NCI-H128 (cell line): ENCODE measurements at regions not wholly inside any gene's neighbourhood (a gene's known extent, or its start where the extent isn't known, plus 50 kb on each side); places are given as distances from the start of the nearest gene placed in this dataset.
"Not testable (repeated sequence)": the region's sequence is repeated elsewhere in the genome, so short reads cannot be mapped to it uniquely, and the experiment has no call there.

Experiments
- DNase-seq: peaks from one replicate; lab custom pipeline; 2025; ENCODE audit not compliant: unreplicated experiment; lab: John Stamatoyannopoulos, UW

DNA sequence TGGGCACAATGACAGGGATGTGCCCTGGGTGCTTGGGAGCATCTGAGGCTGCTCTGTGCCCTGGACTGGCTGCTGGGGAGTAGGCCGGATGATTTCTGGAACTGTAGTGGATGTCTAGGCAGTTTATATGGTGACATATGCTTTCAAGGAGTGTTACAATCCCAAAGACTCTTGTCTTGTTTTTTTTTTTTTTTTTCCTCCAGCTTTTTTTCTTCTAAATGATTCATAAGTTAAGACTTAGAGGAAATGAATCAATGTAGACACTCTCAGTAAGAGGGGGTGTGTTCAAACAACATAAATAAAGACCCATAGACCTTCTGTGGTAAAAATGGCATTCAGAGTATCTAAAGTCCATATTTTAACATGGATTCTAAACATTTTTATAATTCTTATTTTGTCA is 706.1 kb upstream of the GOLIM4 start:
- no peak for DNase-seq

DNA sequence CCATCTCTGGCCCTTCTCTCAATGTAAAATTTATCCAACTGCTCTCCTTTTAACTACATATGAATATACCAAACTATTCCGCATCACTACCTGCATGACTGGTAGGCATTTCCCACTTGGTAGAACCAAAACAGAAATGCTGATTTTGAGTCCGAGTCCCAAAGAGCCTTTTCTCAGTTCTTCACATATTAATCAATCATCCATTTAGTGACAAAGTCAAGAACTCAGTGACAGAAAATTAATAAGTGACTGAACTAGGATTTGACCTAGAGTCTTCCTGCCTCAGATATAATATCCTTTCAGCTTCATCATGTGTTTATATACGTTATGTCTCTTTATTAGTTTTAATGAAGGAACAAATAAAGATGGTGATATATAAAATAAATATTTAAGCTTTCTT is 700.6 kb upstream of the GOLIM4 start:
- DNase-seq = no peak

DNA sequence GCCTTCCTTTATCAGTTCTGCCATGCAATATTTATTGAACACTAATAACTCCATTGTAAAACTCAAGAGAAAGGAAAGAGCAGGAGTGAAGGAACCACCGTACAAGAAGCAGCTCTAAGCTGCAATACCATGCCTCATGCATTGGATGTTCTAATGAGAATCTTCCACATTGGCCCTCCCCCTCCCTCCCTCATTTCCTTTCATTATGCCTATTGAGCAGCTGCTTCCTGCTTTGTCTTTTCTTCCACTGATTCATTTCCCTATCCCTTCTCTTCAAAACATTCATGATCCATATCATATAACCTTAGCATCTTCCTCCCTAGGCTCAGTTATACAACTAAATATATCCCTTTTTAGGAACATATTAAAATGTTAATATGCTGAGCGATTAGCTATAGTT is 698.7 kb upstream of the GOLIM4 start:
- no peak for DNase-seq

DNA sequence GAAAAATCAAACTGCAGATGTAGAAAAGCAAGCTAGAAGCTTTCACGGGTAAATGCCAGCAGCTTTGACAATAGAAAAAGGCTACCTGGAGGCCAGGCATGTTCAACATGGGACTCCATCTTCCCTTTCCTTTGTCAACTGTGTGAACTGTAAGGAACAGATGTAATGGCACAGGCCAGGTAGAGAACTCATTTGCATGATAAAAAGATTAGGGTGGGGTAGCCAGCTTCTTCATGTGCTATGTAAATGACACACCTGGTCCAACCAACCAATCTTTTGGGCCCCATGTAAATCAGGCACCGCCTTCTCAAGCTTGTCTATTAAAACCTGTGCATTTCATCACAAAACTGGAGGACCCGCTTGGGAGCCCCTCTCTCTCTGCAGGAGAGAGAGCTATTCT is 686.5 kb upstream of the GOLIM4 start:
- DNase-seq = no peak

DNA sequence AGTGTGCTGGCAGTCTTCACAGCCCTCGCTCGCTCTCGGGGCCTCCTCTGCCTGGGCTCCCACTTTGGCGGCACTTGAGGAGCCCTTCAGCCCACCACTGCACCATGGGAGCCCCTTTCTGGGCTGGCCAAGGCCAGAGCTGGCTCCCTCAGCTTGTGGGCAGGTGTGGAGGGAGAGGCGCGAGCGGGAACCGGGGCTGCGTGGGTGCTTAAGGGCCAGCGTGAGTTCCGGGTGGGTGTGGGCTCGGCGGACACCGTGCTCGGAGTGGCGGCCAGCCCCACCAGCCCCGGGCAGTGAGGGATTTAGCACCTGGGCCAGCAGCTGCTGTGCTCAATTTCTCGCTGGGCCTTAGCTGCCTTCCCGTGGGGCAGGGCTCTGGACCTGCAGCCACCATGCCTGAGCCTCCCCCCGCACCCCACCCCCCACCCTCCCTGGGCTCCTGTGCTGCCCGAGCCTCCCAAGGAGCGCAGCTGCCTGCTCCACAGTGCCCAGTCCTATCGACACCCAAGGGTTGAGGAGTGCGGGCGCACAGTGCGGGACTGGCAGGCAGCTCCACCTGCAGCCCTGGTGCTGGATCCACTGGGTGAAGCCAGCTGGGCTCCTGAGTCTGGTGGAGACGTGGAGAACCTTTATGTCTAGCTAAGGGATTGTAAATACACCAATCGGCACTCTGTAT is 684.4 kb upstream of the GOLIM4 start:
- not testable (repeated sequence) for DNase-seq

DNA sequence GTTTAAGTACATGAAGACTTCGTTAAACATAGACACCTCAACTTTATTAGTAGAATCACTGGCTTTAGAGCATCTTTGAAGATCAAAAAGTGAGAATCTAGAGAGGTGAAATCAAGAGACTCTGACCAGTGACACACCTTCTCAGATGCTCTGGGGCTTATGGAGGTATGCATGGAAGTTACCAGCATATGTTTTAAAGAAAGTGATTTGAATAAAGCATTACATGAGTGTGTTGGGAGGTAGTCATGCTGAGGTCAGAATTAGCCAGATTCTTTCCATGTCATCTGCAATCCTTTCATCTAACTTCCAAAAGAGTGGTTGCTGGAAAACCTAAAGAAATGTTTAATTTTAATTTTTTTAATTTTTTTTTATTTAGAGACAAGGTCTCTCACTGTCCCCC is 658.0 kb upstream of the GOLIM4 start:
- no peak for DNase-seq

DNA sequence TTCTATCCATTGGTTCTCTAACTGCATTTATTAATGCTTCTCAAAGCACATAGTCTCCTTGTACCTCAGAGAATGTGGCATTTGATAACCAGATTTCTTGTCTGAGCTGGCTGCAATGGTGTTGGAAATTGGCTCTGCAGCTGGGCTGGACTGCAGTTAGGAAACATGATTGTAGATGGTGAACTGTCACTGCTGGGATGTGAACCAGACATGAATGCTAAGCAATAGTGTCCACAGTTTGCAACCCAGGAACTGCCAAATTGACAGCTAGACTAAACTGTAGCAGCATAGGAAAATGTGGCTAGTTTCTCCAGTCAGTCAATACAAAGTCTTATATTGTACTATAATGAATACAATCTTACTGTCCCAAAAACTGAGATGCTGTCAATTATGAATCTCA is 656.6 kb upstream of the GOLIM4 start:
- DNase-seq = no peak

DNA sequence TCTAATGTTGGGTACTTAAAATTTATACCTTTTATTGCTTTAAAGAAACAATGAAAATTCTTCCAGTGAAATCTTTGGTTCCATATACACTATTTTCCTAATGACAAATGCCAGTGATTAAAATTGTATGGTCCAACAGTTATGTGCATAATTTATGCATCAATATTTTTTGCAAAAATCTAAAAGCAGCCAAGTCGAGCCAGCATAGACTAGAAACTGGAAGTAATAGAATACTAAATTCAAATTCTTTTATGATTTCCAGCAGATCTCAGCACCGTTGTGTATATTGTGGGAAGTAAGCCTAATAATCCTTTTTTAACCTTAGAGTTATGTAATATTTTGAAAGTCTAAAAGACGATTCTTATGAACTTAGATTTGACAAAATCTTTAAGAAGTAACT is 652.0 kb upstream of the GOLIM4 start:
- no peak for DNase-seq

DNA sequence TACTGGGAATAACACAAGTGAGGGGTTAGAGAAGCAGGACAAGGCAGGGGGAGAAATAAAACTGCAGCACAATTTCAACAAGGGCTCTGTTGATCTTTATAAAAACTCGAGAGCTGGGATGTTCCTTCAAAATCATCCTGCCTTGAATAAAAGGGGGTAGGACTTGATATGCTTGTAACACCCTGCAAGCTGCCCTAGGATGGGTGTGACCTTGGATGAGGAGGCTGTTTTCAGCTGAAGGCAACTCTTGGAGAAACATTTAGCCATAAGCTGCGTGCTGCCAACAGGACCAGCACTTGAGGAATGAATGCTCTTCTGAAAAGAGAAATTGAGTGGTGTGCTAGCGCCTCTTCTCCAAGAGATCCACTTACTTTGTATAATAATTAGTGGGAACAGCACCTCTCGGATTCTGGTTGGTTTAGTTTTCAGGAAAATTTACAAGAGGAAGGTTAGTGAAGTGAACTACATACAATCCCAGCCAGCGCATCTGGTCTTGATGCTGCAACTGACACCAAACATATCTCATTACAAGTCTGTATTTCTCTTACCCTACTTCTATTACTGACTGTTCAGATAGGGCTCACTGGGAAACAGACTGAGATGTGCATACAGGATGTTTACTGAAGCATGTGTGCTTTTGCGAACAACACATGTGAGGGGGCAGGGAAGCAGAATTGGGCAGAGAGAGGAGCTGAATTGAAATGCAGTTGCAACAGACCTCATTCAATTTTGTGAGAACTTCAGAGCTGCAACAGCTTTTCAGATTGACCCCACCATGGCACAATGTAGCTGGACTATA is 643.0 kb upstream of the GOLIM4 start:
- DNase-seq = no peak

DNA sequence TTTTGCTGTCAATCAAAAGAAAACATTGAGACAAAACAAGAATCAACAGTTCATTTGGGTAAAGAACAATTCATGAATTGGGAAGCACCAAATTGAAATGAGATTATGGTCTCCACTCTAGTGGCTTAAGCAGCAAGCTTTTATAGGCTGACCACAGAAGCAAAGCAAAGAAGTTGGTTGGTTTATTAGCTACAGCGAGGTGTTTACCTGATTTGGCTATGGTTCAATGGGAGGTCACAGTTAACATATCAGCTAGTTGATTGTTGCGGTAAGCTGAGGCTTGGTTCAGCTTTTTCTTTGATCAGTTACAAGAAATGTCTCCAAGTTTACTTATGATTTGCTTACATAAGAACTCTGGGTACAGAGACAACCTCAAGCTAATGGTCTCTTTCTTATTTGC is 640.5 kb upstream of the GOLIM4 start:
- DNase-seq = no peak

DNA sequence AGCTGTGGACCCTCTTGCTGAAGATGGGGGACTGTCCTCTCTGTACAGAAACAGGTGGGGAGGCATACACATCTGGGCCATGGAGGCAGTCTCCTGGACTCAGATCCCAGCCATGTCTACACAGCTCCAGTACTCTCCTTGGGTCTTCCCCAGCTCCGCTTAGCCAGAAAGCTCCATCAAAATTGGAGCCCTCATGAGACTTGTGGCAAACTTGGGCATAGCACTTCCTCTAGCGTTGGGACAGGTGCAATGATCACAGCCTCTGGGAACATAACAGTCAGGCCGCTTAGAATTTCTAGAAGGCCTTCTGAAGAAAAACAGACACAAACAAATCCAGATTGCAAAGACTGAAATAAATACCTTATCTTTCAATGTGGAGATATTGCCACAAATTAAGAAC is 634.3 kb upstream of the GOLIM4 start:
- no peak for DNase-seq

DNA sequence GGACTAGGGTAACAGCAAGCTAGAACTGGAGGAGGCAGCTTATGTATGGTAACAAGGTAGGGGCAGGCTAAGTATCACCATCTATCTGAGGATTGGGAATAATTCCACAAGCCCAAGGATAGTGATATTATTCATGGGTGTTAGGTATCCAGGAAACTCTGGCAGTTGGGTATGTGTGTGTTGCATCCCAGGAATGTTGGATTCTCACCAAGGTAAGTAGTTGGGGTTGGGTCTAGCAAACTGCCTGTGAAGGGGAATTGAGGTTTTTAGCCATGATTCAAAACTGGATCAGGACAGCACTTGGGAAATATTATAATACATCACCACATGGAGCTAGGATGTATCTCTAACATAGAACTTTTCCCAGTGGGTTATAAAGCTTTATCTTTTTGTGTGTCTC is 626.4 kb upstream of the GOLIM4 start:
- no peak for DNase-seq

DNA sequence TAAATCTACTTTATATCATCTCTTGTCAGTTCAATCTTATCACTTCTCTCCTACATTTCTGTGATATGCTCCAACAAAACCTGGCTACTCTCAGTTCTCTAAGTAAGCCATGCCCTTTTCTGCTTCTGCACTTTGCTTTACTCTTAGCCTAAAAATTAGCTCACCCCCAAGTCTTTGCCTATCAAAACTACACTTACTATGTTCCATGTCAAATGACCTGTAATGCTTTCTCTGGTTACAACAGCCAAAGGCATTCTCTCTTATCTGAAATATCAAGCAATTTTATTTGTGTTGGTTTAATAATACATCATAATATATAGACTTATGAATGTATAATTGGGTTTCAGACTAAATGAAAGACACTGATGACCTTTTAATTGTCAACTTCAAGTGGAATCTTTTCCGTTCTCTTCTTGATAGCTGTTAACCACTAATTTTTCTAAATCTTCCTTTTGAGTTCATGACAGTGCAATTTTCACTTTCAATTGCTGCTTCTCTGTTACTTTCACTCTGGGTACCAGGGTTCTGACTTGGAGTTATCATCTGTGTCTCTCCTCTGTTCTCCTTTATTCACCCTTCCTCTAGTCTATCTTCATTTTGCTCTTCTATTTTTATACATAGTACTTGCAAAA is 619.0 kb upstream of the GOLIM4 start:
- no peak for DNase-seq

DNA sequence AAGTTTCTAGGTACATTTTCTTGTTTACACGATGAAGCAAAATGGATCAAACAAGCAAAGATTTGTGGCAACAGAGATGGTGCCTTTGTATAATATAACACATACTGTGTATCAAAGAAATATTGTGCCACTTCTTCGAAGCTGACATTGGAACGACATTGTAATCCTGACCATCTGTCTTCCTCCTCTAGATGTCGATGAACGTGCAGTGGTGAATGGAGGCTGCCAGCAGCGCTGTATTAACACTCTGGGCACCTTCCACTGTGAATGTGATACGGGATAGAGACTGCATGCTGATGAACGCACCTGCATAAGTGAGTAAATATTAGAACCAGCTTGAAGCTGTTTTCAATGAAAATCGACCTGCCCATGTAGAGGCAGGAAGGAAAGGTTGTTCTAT is 613.3 kb upstream of the GOLIM4 start:
- peak; percentile 8 for DNase-seq

DNA sequence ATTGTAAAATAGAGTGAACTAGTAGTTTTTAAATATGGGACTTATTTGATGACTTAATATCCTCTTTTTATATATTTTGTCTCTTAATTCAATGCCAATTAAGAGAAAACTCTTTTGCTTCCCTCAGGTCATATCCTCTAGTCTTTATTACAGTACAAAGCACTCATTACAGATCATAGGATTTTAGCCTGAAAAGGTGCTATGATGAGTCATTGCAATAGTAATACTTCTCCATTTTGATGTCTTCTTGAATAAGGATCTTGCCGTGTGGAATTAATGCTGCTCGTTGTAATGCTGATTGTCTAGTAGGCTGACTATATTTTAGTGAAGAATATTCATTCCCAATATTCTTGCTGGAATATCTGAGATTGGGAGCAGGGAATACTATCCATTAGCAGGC is 612.2 kb upstream of the GOLIM4 start:
- no peak for DNase-seq

DNA sequence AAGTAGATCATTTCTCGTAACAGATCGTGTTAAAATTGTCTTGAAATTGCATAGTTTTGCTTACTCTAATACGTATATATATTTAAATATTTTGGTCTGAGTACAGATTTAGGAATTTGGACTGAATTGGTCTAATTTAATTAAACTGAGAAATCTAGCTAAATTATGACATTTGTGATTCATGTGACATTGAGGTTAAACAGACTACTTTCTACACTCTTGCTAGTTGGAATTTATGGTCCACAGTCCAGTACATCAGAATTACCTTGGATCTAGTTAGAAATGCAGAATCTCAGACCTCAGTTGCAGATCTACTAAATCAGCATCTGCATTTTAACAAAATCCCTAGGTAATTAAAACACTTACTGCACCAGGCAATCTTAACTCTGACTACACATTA is 609.7 kb upstream of the GOLIM4 start:
- no peak for DNase-seq

DNA sequence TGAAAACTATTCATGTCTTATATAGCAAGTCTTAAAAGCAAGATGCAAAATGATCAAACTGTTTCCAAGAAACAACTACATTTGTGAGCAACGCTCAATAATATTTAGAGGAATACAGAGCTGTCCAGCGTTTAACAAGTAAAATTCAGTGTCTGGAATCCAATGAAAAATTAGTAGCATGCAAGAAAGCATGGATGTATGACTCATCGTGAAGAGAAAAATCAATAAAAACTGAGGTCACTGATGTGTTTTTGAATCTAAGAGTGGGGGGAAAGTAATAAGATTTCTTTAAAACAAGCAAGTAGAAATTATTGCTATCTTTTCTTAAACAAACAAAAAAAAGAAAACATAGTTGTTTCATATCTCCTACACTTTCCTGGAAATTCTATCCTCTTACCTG is 600.3 kb upstream of the GOLIM4 start:
- no peak for DNase-seq

DNA sequence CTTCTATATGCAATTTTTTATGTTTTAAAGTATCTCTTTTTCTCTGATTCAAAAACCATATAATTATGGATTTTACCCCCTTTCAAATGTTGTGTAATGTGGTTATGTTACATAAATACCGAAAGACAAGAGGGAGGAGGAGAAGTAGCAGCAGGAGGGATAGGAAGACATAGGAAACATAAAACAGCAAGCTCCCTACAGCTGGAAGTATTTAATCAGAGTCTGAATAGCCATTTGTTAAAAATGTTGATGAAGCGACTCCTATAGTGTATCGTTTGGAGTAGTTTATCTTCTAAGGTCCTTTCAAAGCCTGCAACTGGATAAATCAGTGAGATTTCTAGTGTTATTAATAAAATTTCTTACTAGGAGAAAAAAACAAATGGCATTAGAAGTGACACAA is 598.1 kb upstream of the GOLIM4 start:
- no peak for DNase-seq

DNA sequence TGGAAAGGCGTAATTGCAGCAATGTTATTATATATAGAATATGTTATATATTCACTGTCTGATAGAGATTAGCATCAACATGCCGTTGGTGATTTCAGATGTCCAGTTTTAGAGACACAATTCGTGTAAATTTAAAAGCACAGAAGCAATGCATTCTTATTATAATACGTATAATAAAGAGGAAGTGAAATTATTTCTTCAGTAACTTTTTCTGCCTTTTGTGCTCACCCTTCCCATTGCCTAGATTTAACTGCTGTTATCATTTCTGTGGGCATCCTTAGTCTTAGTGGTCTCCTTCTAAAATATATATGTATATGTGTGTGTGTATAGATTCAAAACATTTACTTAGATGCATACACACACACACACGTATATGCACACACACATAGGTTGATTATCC is 592.5 kb upstream of the GOLIM4 start:
- no peak for DNase-seq

DNA sequence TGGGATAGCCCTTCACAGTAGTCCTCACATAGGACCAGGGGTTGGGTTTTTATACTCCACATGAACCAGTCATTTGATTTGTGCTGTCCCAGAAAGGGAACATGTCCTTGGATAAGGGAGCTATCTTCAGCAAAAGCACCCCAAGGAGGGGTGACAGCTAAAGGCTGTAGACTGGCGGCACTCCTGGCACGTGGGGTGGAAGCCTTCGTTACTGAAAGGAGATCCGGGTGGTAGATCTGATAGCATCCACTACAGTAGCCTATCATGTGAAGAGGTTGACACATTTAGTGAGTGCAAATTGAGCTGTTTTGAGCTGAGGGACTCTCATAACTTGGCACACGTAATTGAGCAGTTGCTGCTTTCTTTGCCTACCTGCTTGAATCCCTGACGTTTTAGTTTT is 588.8 kb upstream of the GOLIM4 start:
- DNase-seq = no peak

DNA sequence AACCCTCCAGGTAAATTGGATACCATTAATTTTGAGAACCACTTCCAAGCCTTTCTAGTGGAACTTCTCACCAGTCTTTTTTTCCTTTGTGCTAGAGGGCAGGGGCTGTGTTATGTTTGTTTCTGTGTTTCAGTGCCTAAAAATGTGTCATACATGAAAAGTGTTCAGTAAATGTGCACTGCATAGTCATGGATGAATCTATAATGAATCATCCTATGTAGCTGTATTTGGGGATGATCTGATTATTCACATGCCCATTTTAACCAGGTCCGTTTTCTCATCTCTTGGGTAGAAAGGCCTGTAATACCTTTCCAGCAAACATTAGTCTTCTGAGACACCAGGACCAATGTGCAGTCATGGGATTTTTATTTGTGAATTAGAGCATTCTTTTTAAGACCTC is 583.0 kb upstream of the GOLIM4 start:
- DNase-seq = no peak

DNA sequence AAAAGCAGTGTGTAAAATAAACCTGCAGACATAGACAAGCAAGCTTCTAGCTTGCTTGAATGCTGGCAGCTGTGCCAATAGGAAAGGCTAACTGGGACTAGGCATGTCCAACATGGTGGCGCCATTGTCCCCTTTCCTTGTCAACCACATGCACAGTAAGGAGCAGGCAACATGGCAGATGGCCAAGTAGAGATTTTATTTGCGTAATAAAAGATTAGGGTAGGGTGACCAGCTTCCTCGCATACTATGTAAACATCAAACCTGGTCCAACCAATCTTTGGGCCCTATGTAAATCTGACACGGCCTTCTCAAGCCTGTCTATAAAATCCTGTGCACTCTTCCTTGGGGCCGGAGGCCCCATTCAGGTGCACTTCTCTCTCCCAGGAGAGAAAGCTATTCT is 575.4 kb upstream of the GOLIM4 start:
- no peak for DNase-seq
